ENCODE measurements at regions not wholly inside any gene's neighbourhood (a gene's known extent, or its start where the extent isn't known, plus 50 kb on each side); places are given as distances from the start of the nearest gene placed in this dataset.

- TF ChIP-seq POLR2A (IDR thresholded peaks at IDR 0.05) (no peak), CTCF (IDR thresholded peaks at IDR 0.05) (no peak)
These were observed 65.2 kb upstream of the RPH3AL start for GRCh38 chr17:417691-418420.

Measured in body of pancreas (tissue), 4 donors.